ENCODE measurements at regions not wholly inside any gene's neighbourhood (a gene's known extent, or its start where the extent isn't known, plus 50 kb on each side); places are given as distances from the start of the nearest gene placed in this dataset.

DNA sequence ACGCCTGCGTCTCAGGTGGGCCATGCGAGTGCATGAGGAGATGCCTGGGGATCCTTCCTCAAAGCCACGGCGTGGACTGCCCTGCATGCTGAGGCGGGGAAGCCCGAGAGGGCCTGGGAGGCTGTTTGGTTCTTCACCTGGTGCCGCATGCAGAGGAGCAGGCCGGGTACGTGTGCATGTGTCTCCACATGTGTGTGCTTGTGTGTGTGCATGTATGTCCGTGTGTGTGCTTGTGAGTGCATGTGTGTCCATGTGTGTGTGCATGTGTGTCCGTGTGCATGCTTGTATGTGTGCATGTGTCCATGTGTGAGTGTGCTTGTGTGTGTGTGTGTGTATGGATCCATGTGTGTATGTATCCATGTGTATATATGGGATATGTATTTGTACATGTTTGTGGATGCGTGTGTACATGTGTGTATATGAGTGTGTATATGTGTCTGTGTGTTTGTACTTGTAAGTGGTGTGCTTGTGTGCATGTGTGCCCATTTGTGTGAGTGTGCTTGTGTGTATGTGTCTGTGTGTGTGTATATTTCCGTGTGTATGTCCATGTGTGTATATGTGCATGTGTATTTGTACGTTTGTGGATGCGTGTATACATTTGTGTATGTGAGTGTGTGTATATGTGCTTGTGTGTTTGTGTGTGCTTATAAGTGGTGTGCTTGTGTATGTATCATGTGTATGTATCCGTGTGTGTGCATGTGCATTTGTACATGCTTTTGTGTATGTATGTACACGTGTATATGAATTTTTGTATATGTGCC is 79.0 kb downstream of the PTGR3 start:
- Histone ChIP-seq H2AFZ (ENCODE audit: low read length) (no peak overlapping the region), H3K9me3 (ENCODE audit: control insufficient read depth, insufficient read depth, low read depth, low read length) (no peaks in the 10 kb centered on the region), H4K20me1 (ENCODE audit: control insufficient read depth, extremely low read depth, insufficient read depth, low read length) (no peaks in the 10 kb centered on the region), H3K27ac (ENCODE audit: insufficient read depth, low read length) (no peak overlapping the region), H3K36me3 (ENCODE audit: control insufficient read depth, insufficient read depth, low read length) (no peaks in the 10 kb centered on the region), H3K79me2 (ENCODE audit: control insufficient read depth, insufficient read depth, low read length) (no peaks in the 10 kb centered on the region), H3K4me2 (ENCODE audit: extremely low read depth, insufficient read depth, low read length) (no peak overlapping the region), H3K9ac (ENCODE audit: insufficient read depth, low read length) (no peak overlapping the region), H3K27me3 (ENCODE audit: control insufficient read depth, insufficient read depth, low read length) (no peaks in the 10 kb centered on the region), H3K4me3 (replicated peaks in 1 of 4; ENCODE audit: control extremely low read depth in 1 of 4, insufficient read depth in 1 of 4, low read depth in 3 of 4, low read length in 4 of 4) (no peak overlapping the region), H3K4me1 (ENCODE audit: control insufficient read depth, extremely low read depth, insufficient read depth, low read length) (no peaks in the 10 kb centered on the region)
- DNase-seq (ENCODE audit: low read depth in 2 of 2) = no peak
- TF ChIP-seq, protein P1, sequence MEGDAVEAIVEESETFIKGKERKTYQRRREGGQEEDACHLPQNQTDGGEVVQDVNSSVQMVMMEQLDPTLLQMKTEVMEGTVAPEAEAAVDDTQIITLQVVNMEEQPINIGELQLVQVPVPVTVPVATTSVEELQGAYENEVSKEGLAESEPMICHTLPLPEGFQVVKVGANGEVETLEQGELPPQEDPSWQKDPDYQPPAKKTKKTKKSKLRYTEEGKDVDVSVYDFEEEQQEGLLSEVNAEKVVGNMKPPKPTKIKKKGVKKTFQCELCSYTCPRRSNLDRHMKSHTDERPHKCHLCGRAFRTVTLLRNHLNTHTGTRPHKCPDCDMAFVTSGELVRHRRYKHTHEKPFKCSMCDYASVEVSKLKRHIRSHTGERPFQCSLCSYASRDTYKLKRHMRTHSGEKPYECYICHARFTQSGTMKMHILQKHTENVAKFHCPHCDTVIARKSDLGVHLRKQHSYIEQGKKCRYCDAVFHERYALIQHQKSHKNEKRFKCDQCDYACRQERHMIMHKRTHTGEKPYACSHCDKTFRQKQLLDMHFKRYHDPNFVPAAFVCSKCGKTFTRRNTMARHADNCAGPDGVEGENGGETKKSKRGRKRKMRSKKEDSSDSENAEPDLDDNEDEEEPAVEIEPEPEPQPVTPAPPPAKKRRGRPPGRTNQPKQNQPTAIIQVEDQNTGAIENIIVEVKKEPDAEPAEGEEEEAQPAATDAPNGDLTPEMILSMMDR (conservative IDR thresholded peaks at IDR 0.05 in 1 of 2, IDR thresholded peaks at IDR 0.05 in 1 of 2; ENCODE audit: low read depth in 1 of 2, low read length in 2 of 2) = no peak
- TF ChIP-seq EZH2 (IDR thresholded peaks at IDR 0.05; ENCODE audit: low read length, missing control alignments) = no peak

DNA sequence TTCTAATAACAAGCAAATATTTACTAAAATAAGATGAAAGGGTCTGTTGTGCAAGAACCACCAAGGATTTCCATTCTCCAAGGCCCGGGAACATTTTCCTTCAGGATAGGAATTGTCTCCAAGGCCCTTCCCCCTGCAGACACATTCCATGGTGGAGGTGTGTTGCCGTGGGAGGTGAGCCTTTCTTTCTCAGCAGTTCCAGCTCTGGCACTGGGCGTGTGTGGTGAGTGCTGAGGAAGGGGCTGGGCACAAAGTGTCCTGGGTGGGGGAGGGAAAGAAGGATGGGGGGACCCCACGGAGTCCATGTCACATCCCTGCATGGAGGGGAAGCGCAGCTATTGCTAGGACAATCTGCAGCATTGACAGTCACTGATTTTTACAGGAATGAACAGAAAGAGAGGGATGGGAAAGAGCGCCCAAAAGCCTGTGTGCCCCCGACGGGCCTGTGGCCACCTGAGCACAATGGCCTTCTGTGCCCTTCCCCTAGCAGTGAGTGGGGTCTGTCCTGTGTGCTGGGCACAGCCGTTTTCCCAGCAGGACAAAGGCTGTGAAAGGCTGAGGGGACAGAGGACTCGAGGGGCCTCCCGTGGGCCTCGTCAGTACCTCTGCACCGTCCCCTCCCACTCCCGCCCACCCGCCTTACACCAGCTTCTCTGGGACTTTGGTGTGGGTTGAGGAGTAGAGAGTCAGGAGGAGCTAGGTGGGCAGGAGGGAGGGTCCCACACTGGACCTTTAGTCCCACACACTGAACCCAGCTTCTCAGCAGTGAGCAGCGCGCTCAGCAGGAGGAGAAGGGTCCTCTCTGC is 79.8 kb downstream of the PTGR3 start:
- H3K9me3 ChIP-seq (ENCODE audit: control insufficient read depth, insufficient read depth, low read depth, low read length) = no peaks in the 10 kb centered on the region
- no peaks in the 10 kb centered on the region for H4K20me1 ChIP-seq (ENCODE audit: control insufficient read depth, extremely low read depth, insufficient read depth, low read length)
- H3K9ac ChIP-seq (ENCODE audit: insufficient read depth, low read length) = no peak overlapping the region
- H3K36me3 ChIP-seq (ENCODE audit: control insufficient read depth, insufficient read depth, low read length) = no peaks in the 10 kb centered on the region
- H3K27ac ChIP-seq (ENCODE audit: insufficient read depth, low read length) = no peak overlapping the region
- TF ChIP-seq EZH2 (IDR thresholded peaks at IDR 0.05; ENCODE audit: low read length, missing control alignments) = no peak
- TF ChIP-seq, protein P1 (conservative IDR thresholded peaks at IDR 0.05 in 1 of 2, IDR thresholded peaks at IDR 0.05 in 1 of 2; ENCODE audit: low read depth in 1 of 2, low read length in 2 of 2) = no peak
- no peaks in the 10 kb centered on the region for H3K4me1 ChIP-seq (ENCODE audit: control insufficient read depth, extremely low read depth, insufficient read depth, low read length)
- H3K4me3 ChIP-seq (replicated peaks in 1 of 4; ENCODE audit: control extremely low read depth in 1 of 4, insufficient read depth in 1 of 4, low read depth in 3 of 4, low read length in 4 of 4) = no peak overlapping the region
- no peaks in the 10 kb centered on the region for H3K27me3 ChIP-seq (ENCODE audit: control insufficient read depth, insufficient read depth, low read length)
- no peaks in the 10 kb centered on the region for H3K79me2 ChIP-seq (ENCODE audit: control insufficient read depth, insufficient read depth, low read length)
- no peak overlapping the region for H3K4me2 ChIP-seq (ENCODE audit: extremely low read depth, insufficient read depth, low read length)
- H2AFZ ChIP-seq (ENCODE audit: low read length) = no peak overlapping the region
- no peak for DNase-seq (ENCODE audit: low read depth in 2 of 2)

DNA sequence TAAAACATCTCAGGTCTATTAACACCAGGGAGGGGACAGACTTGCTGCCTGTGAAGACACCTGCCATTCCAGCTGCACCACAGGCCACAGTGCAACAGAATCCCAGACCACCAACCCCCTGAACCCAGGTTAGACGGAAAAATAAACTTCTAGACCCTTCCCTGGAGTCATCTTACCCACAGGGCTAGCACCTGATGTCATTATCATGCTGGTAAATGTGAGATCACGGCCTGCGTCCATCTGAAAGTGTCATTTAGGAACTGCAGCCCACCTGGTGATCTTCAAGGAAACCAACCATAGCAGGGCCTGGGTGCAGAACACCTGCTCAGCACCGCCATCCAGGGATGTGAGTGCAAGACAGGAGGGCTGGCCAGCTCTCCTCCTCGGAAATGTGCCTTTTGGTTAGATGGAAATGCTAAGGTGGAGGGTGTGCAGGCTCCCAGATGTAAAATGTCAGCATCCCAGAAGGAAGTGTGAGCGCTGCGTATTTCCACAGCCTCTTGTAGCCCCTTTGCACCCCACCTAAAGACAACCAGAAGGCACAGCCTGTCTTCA is 80.8 kb downstream of the PTGR3 start:
- DNase-seq (ENCODE audit: low read depth in 2 of 2) = no peak
- H3K27me3 ChIP-seq (ENCODE audit: control insufficient read depth, insufficient read depth, low read length) = no peaks in the 10 kb centered on the region
- TF ChIP-seq EZH2 (IDR thresholded peaks at IDR 0.05; ENCODE audit: low read length, missing control alignments) = no peak
- TF ChIP-seq, protein P1 (conservative IDR thresholded peaks at IDR 0.05 in 1 of 2, IDR thresholded peaks at IDR 0.05 in 1 of 2; ENCODE audit: low read depth in 1 of 2, low read length in 2 of 2) = no peak
- H3K9ac ChIP-seq (ENCODE audit: insufficient read depth, low read length) = no peak overlapping the region
- no peak overlapping the region for H3K4me3 ChIP-seq (replicated peaks in 1 of 4; ENCODE audit: control extremely low read depth in 1 of 4, insufficient read depth in 1 of 4, low read depth in 3 of 4, low read length in 4 of 4)
- H2AFZ ChIP-seq (ENCODE audit: low read length) = no peak overlapping the region
- H4K20me1 ChIP-seq (ENCODE audit: control insufficient read depth, extremely low read depth, insufficient read depth, low read length) = no peaks in the 10 kb centered on the region
- H3K36me3 ChIP-seq (ENCODE audit: control insufficient read depth, insufficient read depth, low read length) = no peaks in the 10 kb centered on the region
- H3K79me2 ChIP-seq (ENCODE audit: control insufficient read depth, insufficient read depth, low read length) = no peaks in the 10 kb centered on the region
- no peaks in the 10 kb centered on the region for H3K4me1 ChIP-seq (ENCODE audit: control insufficient read depth, extremely low read depth, insufficient read depth, low read length)
- H3K4me2 ChIP-seq (ENCODE audit: extremely low read depth, insufficient read depth, low read length) = no peak overlapping the region
- H3K27ac ChIP-seq (ENCODE audit: insufficient read depth, low read length) = no peak overlapping the region
- no peaks in the 10 kb centered on the region for H3K9me3 ChIP-seq (ENCODE audit: control insufficient read depth, insufficient read depth, low read depth, low read length)

Data from fibroblast of lung (primary cell).